NOMO-1 treated with DMSO at 0.1 percent for 48 hours (cell line): ENCODE measurements at regions not wholly inside any gene's neighbourhood (a gene's known extent, or its start where the extent isn't known, plus 50 kb on each side); places are given as distances from the start of the nearest gene placed in this dataset.

Experiments used
- DNase-seq: peaks from one replicate; lab custom pipeline; 2025; ENCODE audit not compliant: unreplicated experiment; lab: John Stamatoyannopoulos, UW

- no peak for DNase-seq
Observed at GRCh38 chr4:137082061-137082460, 450.2 kb downstream of the PCDH18 start.

- DNase-seq, result no peak
Observed at GRCh38 chr4:137076908-137077307, 455.4 kb downstream of the PCDH18 start.

GRCh38 chr4:137075586-137075985, 456.7 kb downstream of the PCDH18 start:
- DNase-seq, result no peak

- DNase-seq, result no peak
Observed at GRCh38 chr4:137070614-137071013, 461.7 kb downstream of the PCDH18 start.

- no peak for DNase-seq
Observed at GRCh38 chr4:137069473-137069872, 462.8 kb downstream of the PCDH18 start.

- DNase-seq, result no peak
Observed at GRCh38 chr4:137067735-137068134, 464.6 kb downstream of the PCDH18 start.

- DNase-seq, result no peak
Observed at GRCh38 chr4:137065311-137065710, 467.0 kb downstream of the PCDH18 start.

- DNase-seq, result no peak
Observed at GRCh38 chr4:137063961-137064360, 468.3 kb downstream of the PCDH18 start.

GRCh38 chr4:137043184-137043583, 489.1 kb downstream of the PCDH18 start:
- no peak for DNase-seq

- no peak for DNase-seq
Observed at GRCh38 chr4:137039370-137039769, 492.9 kb downstream of the PCDH18 start.

GRCh38 chr4:137032222-137032621, 500.1 kb downstream of the PCDH18 start:
- DNase-seq, result no peak

- DNase-seq, result no peak
Observed at GRCh38 chr4:137029026-137029425, 503.3 kb downstream of the PCDH18 start.

GRCh38 chr4:137025484-137026059, 506.7 kb downstream of the PCDH18 start:
- no peak for DNase-seq

GRCh38 chr4:137015426-137016409, 516.6 kb downstream of the PCDH18 start:
- no peak for DNase-seq

GRCh38 chr4:137000432-137000831, 531.9 kb downstream of the PCDH18 start:
- no peak for DNase-seq

GRCh38 chr4:136992032-136992431, 540.3 kb downstream of the PCDH18 start:
- no peak for DNase-seq

- no peak for DNase-seq
Observed at GRCh38 chr4:136985683-136986082, 546.6 kb downstream of the PCDH18 start.

GRCh38 chr4:136967069-136967468, 565.2 kb downstream of the PCDH18 start:
- no peak for DNase-seq

- no peak for DNase-seq
Observed at GRCh38 chr4:136965478-136965877, 566.8 kb downstream of the PCDH18 start.

GRCh38 chr4:136962868-136963267, 569.4 kb downstream of the PCDH18 start:
- no peak for DNase-seq

GRCh38 chr4:136946307-136946907, 585.9 kb downstream of the PCDH18 start:
- DNase-seq, result no peak

GRCh38 chr4:136939781-136940180, 592.5 kb downstream of the PCDH18 start:
- no peak for DNase-seq
